SK-N-MC (cell line): ENCODE measurements at regions not wholly inside any gene's neighbourhood (a gene's known extent, or its start where the extent isn't known, plus 50 kb on each side); places are given as distances from the start of the nearest gene placed in this dataset.

Experiments
- EZH2 ChIP-seq: fragments of 200-600 bp; sonication (generic); IDR thresholded peaks from one replicate; pipeline ENCODE4 v1.6.1; 2017; ENCODE audit warnings: antibody characterized with exemption
- FOXP2 ChIP-seq: optimal IDR thresholded peaks from 2 replicates; pipeline ENCODE3; 2011; ENCODE audit warnings: mild to moderate bottlenecking, moderate library complexity; ENCODE audit not compliant: insufficient read depth; ENCODE audit errors: extremely low read length, control extremely low read depth
- POLR2AphosphoS5 ChIP-seq: IDR thresholded peaks from 2 replicates; pipeline ENCODE4 v1.6.1; 2012; ENCODE audit warnings: mild to moderate bottlenecking, low read depth, low read length, borderline replicate concordance

GRCh38 chr10:4062072-4062471, 277.1 kb upstream of the KLF6 start:
- TF ChIP-seq POLR2AphosphoS5 (no peak), EZH2 (no peak), FOXP2 (no peak)
